A673 (cell line): ENCODE measurements at regions not wholly inside any gene's neighbourhood (a gene's known extent, or its start where the extent isn't known, plus 50 kb on each side); places are given as distances from the start of the nearest gene placed in this dataset.

Experiments used
- EZH2 ChIP-seq: fragments of 200-600 bp; sonication (generic); IDR thresholded peaks from 2 replicates; pipeline ENCODE4 v1.6.1; 2017; ENCODE audit warnings: borderline replicate concordance, low read depth, mild to moderate bottlenecking, mixed read lengths, antibody characterized with exemption, low read length; ENCODE audit not compliant: poor library complexity, severe bottlenecking
- TF ChIP-seq, protein P1 (sequence below): fragments of 300-800, 200-600 bp; sonication (generic); conservative IDR thresholded peaks from 2 replicates; pipeline ENCODE4 v1.5.1; 2017; ENCODE audit warnings: low read depth, mild to moderate bottlenecking, antibody characterized with exemption, low read length, moderate library complexity, mixed read lengths

DNA sequence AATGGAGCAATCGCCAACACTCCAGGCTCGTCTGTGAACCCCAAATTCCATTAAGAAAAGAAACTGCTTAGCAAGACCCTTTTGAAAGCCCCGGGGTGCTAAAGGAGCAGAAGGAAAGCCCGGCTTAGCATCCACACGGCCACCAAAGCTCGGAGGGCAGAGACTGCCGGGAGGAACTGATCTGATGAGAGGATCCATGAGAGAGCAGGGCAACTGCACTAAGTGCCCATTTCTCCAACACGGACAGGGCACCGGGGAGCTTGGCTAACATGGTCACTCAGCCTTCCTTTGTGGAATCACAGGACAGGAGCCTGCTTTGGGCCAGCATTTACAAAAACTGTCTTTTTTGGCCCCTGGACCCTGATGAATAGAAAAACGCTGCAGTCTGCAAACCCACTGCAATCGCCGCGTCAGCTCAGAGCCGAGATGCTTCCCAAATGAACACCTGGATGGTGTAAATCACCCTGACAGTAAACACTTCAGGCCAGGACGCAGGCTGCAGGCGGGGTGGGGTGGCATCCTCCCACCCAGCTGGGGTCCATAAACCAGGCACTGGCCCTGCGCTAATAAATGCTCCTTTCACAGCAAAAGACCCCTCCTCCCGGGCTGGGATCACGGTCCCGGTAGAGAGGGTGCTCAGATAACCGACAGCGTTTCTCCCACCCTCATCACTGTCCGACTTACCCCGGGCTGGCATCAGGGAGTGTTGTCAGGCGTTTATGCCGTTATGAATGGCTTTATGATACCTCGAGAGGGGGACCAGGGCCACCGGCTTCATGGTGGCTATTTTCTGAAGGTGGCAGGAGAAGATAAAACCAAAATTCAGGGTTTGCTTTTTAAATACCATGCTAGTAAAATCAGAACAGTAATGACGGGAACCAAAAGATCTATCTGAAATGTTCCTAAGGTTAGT, 299.5 kb downstream of the IRF8 start:
- TF ChIP-seq EZH2: peak; percentile 70
- TF ChIP-seq, protein P1, sequence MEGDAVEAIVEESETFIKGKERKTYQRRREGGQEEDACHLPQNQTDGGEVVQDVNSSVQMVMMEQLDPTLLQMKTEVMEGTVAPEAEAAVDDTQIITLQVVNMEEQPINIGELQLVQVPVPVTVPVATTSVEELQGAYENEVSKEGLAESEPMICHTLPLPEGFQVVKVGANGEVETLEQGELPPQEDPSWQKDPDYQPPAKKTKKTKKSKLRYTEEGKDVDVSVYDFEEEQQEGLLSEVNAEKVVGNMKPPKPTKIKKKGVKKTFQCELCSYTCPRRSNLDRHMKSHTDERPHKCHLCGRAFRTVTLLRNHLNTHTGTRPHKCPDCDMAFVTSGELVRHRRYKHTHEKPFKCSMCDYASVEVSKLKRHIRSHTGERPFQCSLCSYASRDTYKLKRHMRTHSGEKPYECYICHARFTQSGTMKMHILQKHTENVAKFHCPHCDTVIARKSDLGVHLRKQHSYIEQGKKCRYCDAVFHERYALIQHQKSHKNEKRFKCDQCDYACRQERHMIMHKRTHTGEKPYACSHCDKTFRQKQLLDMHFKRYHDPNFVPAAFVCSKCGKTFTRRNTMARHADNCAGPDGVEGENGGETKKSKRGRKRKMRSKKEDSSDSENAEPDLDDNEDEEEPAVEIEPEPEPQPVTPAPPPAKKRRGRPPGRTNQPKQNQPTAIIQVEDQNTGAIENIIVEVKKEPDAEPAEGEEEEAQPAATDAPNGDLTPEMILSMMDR: no peak
